Caco-2 (cell line): ENCODE measurements at regions not wholly inside any gene's neighbourhood (a gene's known extent, or its start where the extent isn't known, plus 50 kb on each side); places are given as distances from the start of the nearest gene placed in this dataset.

ENCODE experiments used
- BruUV-seq: library from RNA; stranded (reverse); fragments of 400-500 nt; replicated peaks from 2 replicates; lab custom pipeline; 2021; lab: Mats Ljungman, UMichigan
- CTCF ChIA-PET: fragments of 300-600 bp; sonication (Branson Sonifier 250); formaldehyde crosslinking; loops from one replicate; lab custom pipeline; 2022; ENCODE audit warnings: antibody characterized with exemption; lab: Charles Lee
- POLR2A ChIA-PET: fragments of 300-600 bp; sonication (Branson Sonifier 250); formaldehyde crosslinking; loops from one replicate; lab custom pipeline; 2022; ENCODE audit warnings: antibody characterized with exemption; lab: Charles Lee
- DNase-seq, 2 experiments: peaks; one replicate each; pipeline versions ENCODE4 v3.0.0 to v3.0.0-alpha.2; 2020 to 2022
- H3K27me3 ChIP-seq: replicated peaks from 2 replicates; pipeline ENCODE4 v1.6.0; 2011; ENCODE audit warnings: low read length; ENCODE audit not compliant: control insufficient read depth, insufficient read depth
- H3K36me3 ChIP-seq: 2 replicates; pipeline ENCODE4 v1.5.1; 2011; ENCODE audit warnings: low read length; ENCODE audit not compliant: control insufficient read depth, insufficient read depth
- H3K4me1 ChIP-seq: fragments of 250-450 bp; sonication (Bioruptor Pico); 2 replicates; pipeline ENCODE4 v1.5.1; 2020; ENCODE audit warnings: mild to moderate bottlenecking
- H3K4me3 ChIP-seq: 2 replicates; pipeline ENCODE4 v1.5.1; 2011; ENCODE audit warnings: low read depth, mild to moderate bottlenecking, control low read depth, low read length
- H3K9me3 ChIP-seq: fragments of 250-450 bp; sonication (Bioruptor Pico); 2 replicates; pipeline ENCODE4 v1.5.1; 2020; ENCODE audit warnings: mild to moderate bottlenecking, moderate library complexity
- H3K27ac Mint-ChIP-seq: one replicate; pipeline ENCODE4 v1.8.0; 2022; ENCODE audit warnings: mixed read lengths; ENCODE audit not compliant: unreplicated experiment
- H3K27me3 Mint-ChIP-seq: one replicate; pipeline ENCODE4 v1.8.0; 2022; ENCODE audit warnings: mixed read lengths; ENCODE audit not compliant: insufficient read depth, unreplicated experiment
- H3K36me3 Mint-ChIP-seq: one replicate; pipeline ENCODE4 v1.8.0; 2022; ENCODE audit warnings: mild to moderate bottlenecking, mixed read lengths; ENCODE audit not compliant: insufficient read depth, unreplicated experiment
- H3K4me1 Mint-ChIP-seq: one replicate; pipeline ENCODE4 v1.8.0; 2022; ENCODE audit warnings: low read depth, mixed read lengths; ENCODE audit not compliant: unreplicated experiment
- H3K4me3 Mint-ChIP-seq: one replicate; pipeline ENCODE4 v1.8.0; 2022; ENCODE audit warnings: mild to moderate bottlenecking, moderate library complexity, mixed read lengths; ENCODE audit not compliant: unreplicated experiment
- H3K9me3 Mint-ChIP-seq: one replicate; pipeline ENCODE4 v1.8.0; 2022; ENCODE audit warnings: mixed read lengths; ENCODE audit not compliant: unreplicated experiment
- CTCF ChIP-seq, 2 experiments: fragments of 200-600 bp in 1 of 2; IDR thresholded peaks; 1 replicate in 1 of 2; 2 replicates in 1 of 2; pipeline versions ENCODE4 v1.5.1 to v1.8.0; 2011 to 2022; ENCODE audit warnings: antibody characterized with exemption in 1 of 2, control low read depth in 1 of 2, inconsistent platforms in 1 of 2, low read depth in 1 of 2, low read length in 1 of 2, mild to moderate bottlenecking in 1 of 2, moderate library complexity in 1 of 2; ENCODE audit not compliant: insufficient read depth in 1 of 2, severe bottlenecking in 1 of 2, unreplicated experiment in 1 of 2
- intact Hi-C: fragments of 100-400 bp; cut with micrococcal nuclease; formaldehyde crosslinking; loops from one replicate; pipeline ENCODE4 v1.10.0; 2022; ENCODE audit not compliant: unreplicated experiment

- CTCF ChIA-PET: interaction anchor here (0.6 kb wide), 1 partner anchor 964 kb away, joined by 3 read pairs; no protein-coding TSS in a partner anchor
Observed at GRCh38 chrX:78517124-78517523, 142.0 kb downstream of the RTL3 start.

GRCh38 chrX:78514852-78515251 lies 144.3 kb downstream of the RTL3 start:
- Histone ChIP-seq H3K27me3 (no peaks in the 10 kb centered on the region), H3K4me1 (no peaks in the 10 kb centered on the region), H3K36me3 (no peaks in the 10 kb centered on the region), H3K4me3 (no peak overlapping the region), H3K9me3 (no peaks in the 10 kb centered on the region)
- Mint-ChIP-seq H3K4me3 (no peak overlapping the region), H3K9me3 (no peaks in the 10 kb centered on the region), H3K4me1 (no peaks in the 10 kb centered on the region), H3K27ac (no peak overlapping the region), H3K27me3 (no peaks in the 10 kb centered on the region), H3K36me3 (no peaks in the 10 kb centered on the region)
- POLR2A ChIA-PET: no interaction called here
- CTCF ChIA-PET: no interaction called here
- BruUV-seq: no TSS peak
- peak in 1 of 2 experiments; percentile 1 for DNase-seq
- TF ChIP-seq CTCF (IDR thresholded peaks at IDR 0.05; ENCODE audit: insufficient read depth in 1 of 2, low read depth in 1 of 2, low read length in 1 of 2, severe bottlenecking in 1 of 2, unreplicated experiment in 1 of 2): peak in 1 of 2 experiments; percentile 17
- intact Hi-C loops: no loop called here

More at GRCh38 chrX:78517124-78517523, 142.0 kb downstream of the RTL3 start:
- Mint-ChIP-seq H3K4me1 (no peaks in the 10 kb centered on the region), H3K4me3 (no peak overlapping the region), H3K27me3 (no peaks in the 10 kb centered on the region), H3K9me3 (no peaks in the 10 kb centered on the region), H3K27ac (no peak overlapping the region), H3K36me3 (no peaks in the 10 kb centered on the region)
- Histone ChIP-seq H3K4me1 (no peaks in the 10 kb centered on the region), H3K4me3 (no peak overlapping the region), H3K36me3 (no peaks in the 10 kb centered on the region), H3K9me3 (no peaks in the 10 kb centered on the region), H3K27me3 (no peaks in the 10 kb centered on the region)
- intact Hi-C loops: no loop called here
- no peak for DNase-seq
- no peak for TF ChIP-seq CTCF (IDR thresholded peaks at IDR 0.05; ENCODE audit: insufficient read depth in 1 of 2, low read depth in 1 of 2, low read length in 1 of 2, severe bottlenecking in 1 of 2, unreplicated experiment in 1 of 2)
- POLR2A ChIA-PET: no interaction called here
- BruUV-seq: no TSS peak

DNA sequence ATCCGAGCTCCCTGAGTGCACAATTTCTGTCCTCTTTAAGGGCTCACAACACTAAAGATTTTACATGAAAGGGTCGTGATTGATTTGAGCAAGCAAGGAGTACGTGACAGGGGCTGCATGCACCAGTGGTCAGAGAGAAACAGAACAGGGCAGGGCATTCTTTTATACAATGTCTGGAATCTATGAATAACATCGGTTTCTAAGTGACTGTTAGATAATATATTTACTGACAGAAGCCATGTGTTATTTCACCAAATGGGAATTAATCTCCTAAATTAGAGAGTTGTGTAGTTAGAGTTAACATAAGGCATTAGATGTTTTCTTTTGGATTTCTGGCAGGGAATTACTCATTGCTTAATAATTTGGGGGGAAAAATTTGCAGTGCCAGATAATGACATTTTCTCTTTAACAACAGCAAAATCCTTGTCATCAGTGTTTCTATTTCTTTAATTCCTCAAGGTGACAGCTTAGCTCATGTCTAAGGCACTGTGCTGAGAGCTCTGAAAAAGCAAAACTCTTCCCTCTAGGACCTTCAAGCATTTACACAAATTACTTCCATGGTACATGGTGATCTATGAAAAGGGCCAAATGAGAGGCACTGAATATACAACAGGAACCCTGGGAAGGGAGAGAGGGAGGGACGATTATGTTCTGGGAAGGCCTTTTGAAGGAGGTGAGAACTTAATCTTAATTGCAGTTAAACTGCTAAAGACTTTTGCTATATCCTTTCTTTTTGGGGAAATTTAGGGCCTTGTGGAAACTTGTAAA lies 145.0 kb downstream of the RTL3 start:
- H3K27me3 ChIP-seq: no peaks in the 10 kb centered on the region
- H3K9me3 Mint-ChIP-seq: no peaks in the 10 kb centered on the region
- no peaks in the 10 kb centered on the region for H3K9me3 ChIP-seq
- no peak for DNase-seq
- H3K36me3 ChIP-seq: no peaks in the 10 kb centered on the region
- H3K4me3 Mint-ChIP-seq: no peak overlapping the region
- CTCF ChIA-PET: no interaction called here
- no peaks in the 10 kb centered on the region for H3K27me3 Mint-ChIP-seq
- intact Hi-C loops: no loop called here
- BruUV-seq: no TSS peak
- H3K4me1 ChIP-seq: no peaks in the 10 kb centered on the region
- POLR2A ChIA-PET: no interaction called here
- TF ChIP-seq CTCF (IDR thresholded peaks at IDR 0.05; ENCODE audit: insufficient read depth in 1 of 2, low read depth in 1 of 2, low read length in 1 of 2, severe bottlenecking in 1 of 2, unreplicated experiment in 1 of 2): no peak
- H3K27ac Mint-ChIP-seq: no peak overlapping the region
- no peaks in the 10 kb centered on the region for H3K36me3 Mint-ChIP-seq
- H3K4me3 ChIP-seq: no peak overlapping the region
- H3K4me1 Mint-ChIP-seq: no peaks in the 10 kb centered on the region
